Islet of Langerhans (tissue), 1 donor: ENCODE measurements at regions not wholly inside any gene's neighbourhood (a gene's known extent, or its start where the extent isn't known, plus 50 kb on each side); places are given as distances from the start of the nearest gene placed in this dataset.

ENCODE experiments used
- FAIRE-seq: peaks from one replicate; lab custom pipeline; 2011; peaks lifted over from hg19 to GRCh38; lab: Jason Lieb, UNC

GRCh38 chr4:81667539-81667938 is 195.8 kb upstream of the RASGEF1B start:
- FAIRE-seq: no peak

GRCh38 chr4:81666491-81666890 is 194.8 kb upstream of the RASGEF1B start:
- no peak for FAIRE-seq

- FAIRE-seq: no peak
Observed at GRCh38 chr4:81665649-81666048, 193.9 kb upstream of the RASGEF1B start.

- FAIRE-seq: no peak
Observed at GRCh38 chr4:81665045-81665444, 193.3 kb upstream of the RASGEF1B start.

GRCh38 chr4:81664079-81664478 is 192.4 kb upstream of the RASGEF1B start:
- FAIRE-seq: no peak

- FAIRE-seq: no peak
Observed at GRCh38 chr4:81663368-81663767, 191.7 kb upstream of the RASGEF1B start.

GRCh38 chr4:81659051-81659450 is 187.3 kb upstream of the RASGEF1B start:
- FAIRE-seq: no peak

GRCh38 chr4:81652069-81652478 is 180.4 kb upstream of the RASGEF1B start:
- no peak for FAIRE-seq

GRCh38 chr4:81651243-81651899 is 179.7 kb upstream of the RASGEF1B start:
- FAIRE-seq: no peak

GRCh38 chr4:81650606-81651242 is 179.0 kb upstream of the RASGEF1B start:
- FAIRE-seq: no peak

- FAIRE-seq: no peak
Observed at GRCh38 chr4:81648576-81649275, 177.0 kb upstream of the RASGEF1B start.

GRCh38 chr4:81647388-81647787 is 175.7 kb upstream of the RASGEF1B start:
- FAIRE-seq: no peak

GRCh38 chr4:81642543-81642942 is 170.8 kb upstream of the RASGEF1B start:
- FAIRE-seq: no peak

GRCh38 chr4:81639248-81639647 is 167.5 kb upstream of the RASGEF1B start:
- no peak for FAIRE-seq

GRCh38 chr4:81638698-81639097 is 167.0 kb upstream of the RASGEF1B start:
- no peak for FAIRE-seq

GRCh38 chr4:81635739-81636138 is 164.0 kb upstream of the RASGEF1B start:
- peak; percentile 38 for FAIRE-seq

GRCh38 chr4:81634766-81635549 is 163.3 kb upstream of the RASGEF1B start:
- no peak for FAIRE-seq

- FAIRE-seq: no peak
Observed at GRCh38 chr4:81634165-81634564, 162.5 kb upstream of the RASGEF1B start.

GRCh38 chr4:81632581-81633299 is 161.0 kb upstream of the RASGEF1B start:
- no peak for FAIRE-seq

GRCh38 chr4:81631958-81632441 is 160.3 kb upstream of the RASGEF1B start:
- no peak for FAIRE-seq

- no peak for FAIRE-seq
Observed at GRCh38 chr4:81629366-81629765, 157.7 kb upstream of the RASGEF1B start.

- no peak for FAIRE-seq
Observed at GRCh38 chr4:81628489-81628888, 156.8 kb upstream of the RASGEF1B start.
